ENCODE measurements at regions not wholly inside any gene's neighbourhood (a gene's known extent, or its start where the extent isn't known, plus 50 kb on each side); places are given as distances from the start of the nearest gene placed in this dataset.
"Not testable (repeated sequence)": the region's sequence is repeated elsewhere in the genome, so short reads cannot be mapped to it uniquely, and the experiment has no call there.

- ATAC-seq; DNase-seq (ENCODE audit: low spot score): not testable (repeated sequence)
Observed at GRCh38 chr2:97431169-97431725, 158.4 kb downstream of the ANKRD36B start.

DNA sequence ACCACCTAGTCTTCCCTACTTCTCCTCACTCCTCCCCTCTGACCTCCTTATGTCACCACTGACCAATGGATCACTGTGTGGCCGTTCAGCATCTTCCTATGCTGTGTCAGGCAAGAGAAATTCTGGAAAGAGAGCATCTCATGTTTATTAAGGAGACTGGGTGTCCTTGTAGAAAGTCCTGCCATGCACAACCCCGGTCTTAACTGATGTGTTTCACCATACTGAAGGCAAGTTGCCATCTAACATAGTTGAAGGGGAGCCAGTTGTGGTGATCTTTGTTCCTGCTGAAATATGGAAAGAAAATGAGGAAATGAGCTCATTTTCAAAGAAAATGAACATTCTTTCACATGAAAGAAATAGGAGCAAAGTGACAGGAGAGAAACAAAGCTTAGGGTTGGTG lies 167.3 kb downstream of the ANKRD36B start:
- DNase-seq (ENCODE audit: low spot score), result not testable (repeated sequence)
- ATAC-seq, result peak; percentile 60

DNA sequence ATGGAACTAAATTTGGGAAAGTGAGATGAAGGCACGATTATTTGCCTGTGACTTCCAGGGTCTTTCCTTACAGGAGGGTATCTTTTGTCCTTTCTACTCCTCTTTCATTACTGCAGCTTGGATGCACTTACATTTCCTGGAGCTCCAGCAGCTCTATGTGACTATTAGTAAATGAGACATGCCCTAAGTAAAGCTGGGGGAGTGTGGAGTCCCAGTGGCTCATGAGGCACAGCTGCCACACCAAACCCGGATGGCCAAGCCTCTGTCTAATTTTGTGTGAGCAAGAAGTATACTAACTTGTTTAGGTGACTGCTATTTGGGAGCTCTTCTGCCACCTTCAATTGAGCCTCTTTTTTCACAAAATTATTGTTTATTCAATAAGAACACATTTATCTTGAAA lies 183.3 kb downstream of the ANKRD36B start:
- DNase-seq (ENCODE audit: low spot score); ATAC-seq: not testable (repeated sequence)

GRCh38 chr2:97405172-97405737 lies 184.4 kb downstream of the ANKRD36B start:
- not testable (repeated sequence) for DNase-seq (ENCODE audit: low spot score); ATAC-seq

GRCh38 chr2:97402678-97403077 lies 187.0 kb downstream of the ANKRD36B start:
- ATAC-seq; DNase-seq (ENCODE audit: low spot score): not testable (repeated sequence)

- DNase-seq (ENCODE audit: low spot score); ATAC-seq: not testable (repeated sequence)
Observed at GRCh38 chr2:97395691-97396090, 194.0 kb downstream of the ANKRD36B start.

- ATAC-seq; DNase-seq (ENCODE audit: low spot score): not testable (repeated sequence)
Observed at GRCh38 chr2:97385803-97386202, 203.9 kb downstream of the ANKRD36B start.

GRCh38 chr2:97375913-97376312 lies 213.8 kb downstream of the ANKRD36B start:
- not testable (repeated sequence) for DNase-seq (ENCODE audit: low spot score); ATAC-seq

DNA sequence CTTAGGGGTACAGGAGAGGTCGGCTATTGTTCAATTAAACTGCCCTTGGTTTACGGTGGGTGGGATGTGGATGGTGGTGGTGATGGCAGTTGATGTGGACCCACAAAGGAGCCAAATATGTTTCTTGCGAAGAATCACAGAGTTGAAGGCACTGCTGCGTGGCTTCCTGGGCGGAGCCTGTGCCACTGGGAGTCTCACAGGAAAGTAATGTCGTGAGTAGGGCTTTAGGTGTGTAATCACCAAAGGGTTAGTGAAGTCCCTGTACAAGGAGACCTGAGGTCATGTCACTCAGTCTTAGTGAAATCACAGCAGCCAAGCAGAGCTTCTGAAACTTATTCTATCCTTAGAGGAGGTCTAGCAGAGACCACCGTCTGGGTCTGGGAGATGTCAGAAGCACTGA lies 215.3 kb downstream of the ANKRD36B start:
- DNase-seq (ENCODE audit: low spot score); ATAC-seq: not testable (repeated sequence)

- not testable (repeated sequence) for ATAC-seq; DNase-seq (ENCODE audit: low spot score)
Observed at GRCh38 chr2:97363159-97363558, 226.5 kb downstream of the ANKRD36B start.

DNA sequence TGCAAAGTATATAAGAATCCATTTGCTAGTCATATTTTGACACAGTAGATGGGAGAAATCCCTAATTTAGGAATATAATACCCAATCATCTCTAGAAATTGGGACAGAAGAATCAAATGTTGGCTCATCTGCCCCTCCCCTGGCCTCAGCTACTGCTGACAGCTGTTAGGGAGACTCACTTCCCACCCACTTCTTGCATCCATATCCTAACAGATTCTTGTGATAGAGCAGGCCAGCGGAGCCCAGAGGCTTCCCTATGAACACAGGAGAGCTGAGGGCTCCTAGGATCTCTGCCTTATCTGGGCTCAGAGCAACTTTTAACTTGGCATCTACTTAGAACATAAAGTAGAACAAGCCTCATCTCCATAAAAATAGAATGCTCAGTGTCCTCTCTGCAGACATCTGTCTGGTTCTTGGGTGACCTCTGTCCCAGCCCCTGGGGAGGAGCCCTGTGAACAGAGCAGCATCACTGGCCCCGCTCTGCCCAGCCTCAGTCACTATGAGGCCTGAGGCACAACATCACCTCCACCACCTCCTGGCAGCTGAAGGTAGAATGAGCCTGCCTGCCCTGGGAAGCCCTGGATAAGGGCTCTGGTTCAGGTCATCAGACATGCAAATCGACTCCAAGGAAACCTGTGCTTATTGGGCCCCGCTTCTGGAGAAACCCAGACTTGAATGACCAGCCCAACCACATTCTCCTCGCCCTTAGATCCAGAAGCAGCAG lies 229.7 kb downstream of the ANKRD36B start:
- ATAC-seq, result no peak

DNA sequence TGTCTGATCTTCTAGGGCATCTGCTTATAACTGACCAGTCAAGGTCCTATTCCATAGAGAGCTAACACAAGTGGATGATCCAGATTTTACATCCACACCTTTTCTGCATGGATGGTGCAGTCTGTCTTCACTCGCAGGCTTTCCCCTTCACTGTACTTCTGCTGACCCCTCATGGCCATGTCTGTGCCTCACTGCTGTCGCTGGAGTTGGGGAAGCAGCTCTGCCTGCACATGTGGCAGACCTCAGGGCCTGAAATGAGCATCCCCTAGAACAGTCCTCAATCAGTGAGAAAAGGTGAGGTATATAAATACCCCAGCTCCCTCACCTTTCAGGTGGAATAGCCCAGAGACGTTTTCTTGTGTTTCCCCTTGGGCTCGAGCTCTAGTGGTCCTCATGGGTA lies 233.8 kb downstream of the ANKRD36B start:
- DNase-seq (ENCODE audit: low spot score) (no peak), ATAC-seq (no peak)

More for the DNA sequence above, 229.7 kb downstream of the ANKRD36B start:
- DNase-seq (ENCODE audit: low spot score), result no peak

DNA sequence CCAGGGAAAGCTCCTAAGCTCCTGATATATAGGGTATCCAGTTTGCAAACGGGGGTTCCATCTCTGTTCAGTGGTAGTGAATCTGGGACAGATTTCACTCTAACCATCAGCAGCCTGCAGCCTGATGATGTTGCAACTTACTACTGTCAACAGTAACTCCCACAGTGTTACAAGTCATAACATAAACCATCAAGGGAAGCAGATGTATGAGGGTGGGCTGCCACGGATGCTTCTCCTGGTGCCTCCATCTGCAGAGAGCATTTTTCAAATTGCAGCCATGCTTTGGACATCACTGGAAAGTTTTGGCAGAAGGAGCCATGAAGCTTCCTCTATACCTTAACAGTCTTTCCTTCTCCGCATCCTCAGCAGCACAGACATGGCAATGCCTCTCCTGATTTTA lies 234.5 kb downstream of the ANKRD36B start:
- ATAC-seq (no peak), DNase-seq (ENCODE audit: low spot score) (no peak)

- no peak for DNase-seq (ENCODE audit: low spot score)
Observed at GRCh38 chr2:97354576-97354975, 235.1 kb downstream of the ANKRD36B start.

GRCh38 chr2:97348841-97349240 lies 235.9 kb downstream of the ANKRD36 start:
- ATAC-seq (no peak), DNase-seq (ENCODE audit: low spot score) (no peak)

More at GRCh38 chr2:97354576-97354975, 235.1 kb downstream of the ANKRD36B start:
- ATAC-seq, result no peak

DNA sequence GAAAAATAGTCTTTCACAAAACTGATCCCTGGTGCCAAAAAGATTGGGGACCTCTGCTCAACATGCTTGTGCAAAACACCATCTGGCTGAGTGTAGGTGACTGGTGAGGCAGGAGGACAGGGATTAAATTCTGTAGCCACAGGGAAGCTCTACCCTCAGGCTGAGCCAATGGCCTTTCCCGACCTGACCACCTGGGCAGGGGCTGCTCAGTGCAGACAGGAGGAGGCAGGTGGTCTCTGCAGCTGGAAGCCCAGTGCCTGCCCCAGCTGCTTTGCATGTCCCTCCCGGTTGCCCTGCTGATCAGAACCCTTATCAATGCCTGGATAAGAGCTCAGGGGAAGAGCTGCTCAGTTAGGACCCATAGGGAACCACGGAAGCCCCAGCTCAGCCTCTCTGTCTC lies 235.3 kb downstream of the ANKRD36 start:
- ATAC-seq (no peak), DNase-seq (ENCODE audit: low spot score) (no peak)

DNA sequence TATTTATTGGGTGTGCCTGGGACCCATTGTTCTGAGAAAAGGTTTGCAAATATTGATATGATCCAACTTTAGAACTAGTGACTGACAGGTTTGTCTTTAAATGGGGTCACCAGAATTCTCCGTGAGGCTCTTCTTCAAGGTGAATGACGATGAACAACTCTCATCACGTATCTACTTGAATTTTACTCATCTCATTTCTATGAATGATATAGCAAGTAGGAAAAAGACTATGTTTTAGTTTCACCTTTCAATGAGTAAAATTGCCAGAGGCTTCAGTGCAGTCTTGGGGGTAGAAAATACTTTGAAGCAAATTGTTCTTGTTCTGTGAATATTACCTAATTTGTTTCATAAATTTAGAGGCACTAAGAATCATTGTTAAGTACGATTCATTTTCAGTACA lies 232.0 kb downstream of the ANKRD36 start:
- DNase-seq (ENCODE audit: low spot score); ATAC-seq: not testable (repeated sequence)

- DNase-seq (ENCODE audit: low spot score); ATAC-seq: not testable (repeated sequence)
Observed at GRCh38 chr2:97333674-97334073, 220.7 kb downstream of the ANKRD36 start.

- not testable (repeated sequence) for DNase-seq (ENCODE audit: low spot score); ATAC-seq
Observed at GRCh38 chr2:97332184-97332583, 219.2 kb downstream of the ANKRD36 start.

GRCh38 chr2:97321936-97322713 lies 209.2 kb downstream of the ANKRD36 start:
- ATAC-seq; DNase-seq (ENCODE audit: low spot score): not testable (repeated sequence)

GRCh38 chr2:97315358-97315757 lies 202.4 kb downstream of the ANKRD36 start:
- ATAC-seq; DNase-seq (ENCODE audit: low spot score): not testable (repeated sequence)

All from left lobe of liver (tissue), 2 donors.